BLaER1 treated with 17β-estradiol and CSF1 and Interleukin-3, amounts not matched to agents 10 nM and 100 nM (cell line): ENCODE measurements at regions not wholly inside any gene's neighbourhood (a gene's known extent, or its start where the extent isn't known, plus 50 kb on each side); places are given as distances from the start of the nearest gene placed in this dataset.
A peak's percentile ranks its signal among the peaks of the same experiment; 100 is the strongest.

ENCODE experiments used
- H3K27ac ChIP-seq, 11 experiments: shearing (Covaris generic); formaldehyde crosslinking; 2 replicates each; pipeline ENCODE4 v1.8.1; 2022
- H3K27me3 ChIP-seq, 11 experiments: shearing (Covaris generic); formaldehyde crosslinking; 2 replicates each; pipeline ENCODE4 v1.8.1; 2022
- H3K36me3 ChIP-seq, 11 experiments: shearing (Covaris generic); formaldehyde crosslinking; 2 replicates each; pipeline ENCODE4 v1.8.1; 2022
- H3K4me1 ChIP-seq, 10 experiments: shearing (Covaris generic); formaldehyde crosslinking; 2 replicates each; pipeline ENCODE4 v1.8.1; 2022
- H3K4me2 ChIP-seq, 11 experiments: shearing (Covaris generic); formaldehyde crosslinking; 2 replicates each; pipeline ENCODE4 v1.8.1; 2022
- H3K4me3 ChIP-seq, 10 experiments: shearing (Covaris generic); formaldehyde crosslinking; 2 replicates each; pipeline ENCODE4 v1.8.1; 2022
- H3K9ac ChIP-seq, 11 experiments: shearing (Covaris generic); formaldehyde crosslinking; 2 replicates each; pipeline ENCODE4 v1.8.1; 2022
- H3K9me3 ChIP-seq, 11 experiments: shearing (Covaris generic); formaldehyde crosslinking; replicated peaks in 1 of 11; 2 replicates each; pipeline ENCODE4 v1.8.1; 2022
- H4K20me1 ChIP-seq, 11 experiments: shearing (Covaris generic); formaldehyde crosslinking; 2 replicates each; pipeline ENCODE4 v1.8.1; 2022
- Cebpa-rat ChIP-seq, 11 experiments: shearing (Covaris generic); IDR thresholded peaks; 2 replicates each; pipeline ENCODE4 v1.8.1; 2022

DNA sequence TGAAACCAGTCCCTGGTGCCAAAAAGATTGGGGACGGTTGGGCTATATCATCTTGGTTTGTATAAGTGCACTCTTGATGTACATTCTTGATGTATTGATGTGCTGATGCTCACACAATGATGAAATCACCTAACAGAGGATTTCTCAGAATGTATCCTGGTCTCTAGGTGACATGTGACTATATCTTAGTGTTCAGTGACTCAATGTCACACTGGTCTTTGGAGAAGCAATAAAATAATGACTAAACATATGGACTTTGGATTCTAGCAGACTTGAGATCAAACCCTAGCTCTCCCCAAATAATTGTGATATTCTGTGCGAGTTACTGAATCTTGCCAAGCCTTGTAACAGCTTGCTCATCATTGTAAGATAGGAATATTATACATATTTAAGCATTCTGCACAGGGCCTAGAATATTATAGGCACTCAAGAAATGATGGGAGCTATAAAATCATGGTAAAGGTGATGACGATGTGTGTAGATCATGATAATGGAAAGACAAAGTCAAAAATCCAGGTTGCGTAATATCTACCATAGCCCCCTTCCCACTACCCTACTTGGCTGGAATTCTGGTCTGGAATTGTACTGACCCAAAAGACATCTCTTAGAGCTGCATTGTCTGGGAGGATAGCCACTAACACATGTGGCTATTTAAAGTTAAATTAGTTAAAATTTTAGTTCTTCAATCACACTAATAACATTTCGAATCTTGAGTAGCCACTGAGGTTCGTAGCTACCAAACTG lies 117.6 kb upstream of the PWP1 start:
- H3K27ac ChIP-seq: no peak overlapping the region
- H3K27me3 ChIP-seq: no peaks in the 10 kb centered on the region
- peak in 5 of 11 experiments; percentile 52 to 75 (median 61); a peak in 7 of 22 replicates for TF ChIP-seq Cebpa-rat (IDR thresholded peaks at IDR 0.05)
- peaks cover 0 to 6% (median 0%) of the 10 kb centered on the region in 11 experiments; a peak in 2 of 22 replicates for H4K20me1 ChIP-seq
- peaks cover 0 to 13% (median 0%) of the 10 kb centered on the region in 11 experiments; a peak in 2 of 22 replicates for H3K36me3 ChIP-seq
- H3K4me1 ChIP-seq: peaks cover 0 to 10% (median 2%) of the 10 kb centered on the region in 10 experiments; a peak in 5 of 20 replicates
- H3K9me3 ChIP-seq: 0 out of 22 replicates have a peak, but pooled peaks cover 0 to 5% (median 0%) of the 10 kb centered on the region in 11 experiments
- no peak overlapping the region for H3K4me2 ChIP-seq
- H3K4me3 ChIP-seq: no peak overlapping the region
- no peak overlapping the region for H3K9ac ChIP-seq

DNA sequence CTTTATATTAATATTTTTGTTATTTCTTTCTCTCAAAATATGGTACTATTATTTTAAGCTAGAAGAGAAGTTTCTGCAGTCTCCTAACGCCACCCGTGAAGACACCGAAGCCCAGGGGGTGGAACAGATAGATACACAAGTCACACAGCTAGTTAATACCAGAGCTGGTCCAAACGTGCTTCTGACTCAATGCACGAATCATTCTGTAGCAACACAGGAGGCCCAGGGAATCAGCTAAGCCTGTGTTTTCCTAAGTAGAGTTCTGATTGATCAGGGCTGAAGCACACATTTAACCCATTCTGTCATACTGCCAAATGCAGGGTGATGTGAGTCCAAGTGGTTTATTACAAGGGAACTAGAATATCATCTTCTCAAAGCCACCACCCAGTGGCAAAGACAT lies 116.9 kb upstream of the PWP1 start:
- Histone ChIP-seq H3K4me1 (peaks cover 0 to 9% (median 2%) of the 10 kb centered on the region in 10 experiments; a peak in 5 of 20 replicates), H3K27ac (no peak overlapping the region), H3K4me2 (no peak overlapping the region), H3K9ac (no peak overlapping the region), H3K27me3 (no peaks in the 10 kb centered on the region), H4K20me1 (peaks cover 0 to 6% (median 0%) of the 10 kb centered on the region in 11 experiments; a peak in 2 of 22 replicates), H3K4me3 (no peak overlapping the region), H3K9me3 (0 out of 22 replicates have a peak, but pooled peaks cover 0 to 5% (median 0%) of the 10 kb centered on the region in 11 experiments), H3K36me3 (peaks cover 0 to 13% (median 0%) of the 10 kb centered on the region in 11 experiments; a peak in 2 of 22 replicates)
- no peak for TF ChIP-seq Cebpa-rat (IDR thresholded peaks at IDR 0.05)

DNA sequence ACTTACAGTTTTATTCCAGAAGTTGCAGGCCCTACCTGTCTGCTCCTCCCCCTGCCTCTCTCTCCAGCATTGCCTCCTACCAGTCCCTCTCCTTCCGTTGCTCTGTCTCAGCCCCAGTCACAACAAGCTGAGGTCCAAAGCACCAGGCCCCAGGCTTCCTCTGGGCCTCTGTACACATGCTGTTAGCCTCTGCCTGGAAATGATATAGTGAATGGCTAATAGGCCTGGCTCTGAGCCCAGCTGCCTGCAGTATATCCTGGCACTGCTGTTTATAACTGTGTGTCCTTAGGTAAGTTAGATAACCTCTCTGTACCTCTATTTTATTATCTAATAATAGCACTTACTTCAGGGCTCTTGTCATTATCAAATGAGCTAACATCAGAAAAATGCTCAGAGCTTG lies 114.9 kb upstream of the PWP1 start:
- Histone ChIP-seq H3K4me2 (no peak overlapping the region), H3K9ac (no peak overlapping the region), H3K9me3 (0 out of 22 replicates have a peak, but pooled peaks cover 0 to 5% (median 0%) of the 10 kb centered on the region in 11 experiments), H3K4me1 (peaks cover 0 to 4% (median 0%) of the 10 kb centered on the region in 10 experiments; a peak in 1 of 20 replicates), H3K27me3 (no peaks in the 10 kb centered on the region), H3K4me3 (no peak overlapping the region), H4K20me1 (peaks cover 0 to 4% (median 0%) of the 10 kb centered on the region in 11 experiments; a peak in 1 of 22 replicates), H3K36me3 (peaks cover 0 to 13% (median 0%) of the 10 kb centered on the region in 11 experiments; a peak in 2 of 22 replicates), H3K27ac (no peak overlapping the region)
- TF ChIP-seq Cebpa-rat (IDR thresholded peaks at IDR 0.05): no peak

DNA sequence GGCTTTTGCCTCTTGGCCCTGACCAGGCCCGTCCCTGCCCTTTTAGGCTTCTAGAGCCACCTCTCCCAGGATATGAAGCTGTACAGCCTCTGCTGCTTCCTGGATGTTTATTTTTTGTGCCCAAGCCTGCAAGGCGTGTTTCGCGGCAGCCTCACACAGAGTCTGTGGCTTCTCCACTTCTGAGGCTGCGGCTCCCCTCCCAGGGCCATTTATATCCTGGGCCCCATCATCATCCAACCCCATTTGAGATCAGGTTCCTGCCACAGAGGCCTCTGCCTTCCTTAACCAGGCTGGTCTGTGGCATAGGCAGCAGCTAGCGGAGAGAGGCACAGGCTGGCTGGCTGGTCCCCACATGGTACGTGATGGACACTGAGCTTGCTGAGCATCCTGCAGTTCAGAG lies 114.1 kb upstream of the PWP1 start:
- Histone ChIP-seq H3K4me2 (no peak overlapping the region), H3K36me3 (peaks cover 0 to 13% (median 0%) of the 10 kb centered on the region in 11 experiments; a peak in 2 of 22 replicates), H3K4me1 (no peaks in the 10 kb centered on the region), H3K9ac (no peak overlapping the region), H3K9me3 (0 out of 22 replicates have a peak, but pooled peaks cover 0 to 5% (median 0%) of the 10 kb centered on the region in 11 experiments), H4K20me1 (peaks cover 0 to 4% (median 0%) of the 10 kb centered on the region in 11 experiments; a peak in 1 of 22 replicates), H3K27ac (no peak overlapping the region), H3K4me3 (no peak overlapping the region), H3K27me3 (no peaks in the 10 kb centered on the region)
- no peak for TF ChIP-seq Cebpa-rat (IDR thresholded peaks at IDR 0.05)

DNA sequence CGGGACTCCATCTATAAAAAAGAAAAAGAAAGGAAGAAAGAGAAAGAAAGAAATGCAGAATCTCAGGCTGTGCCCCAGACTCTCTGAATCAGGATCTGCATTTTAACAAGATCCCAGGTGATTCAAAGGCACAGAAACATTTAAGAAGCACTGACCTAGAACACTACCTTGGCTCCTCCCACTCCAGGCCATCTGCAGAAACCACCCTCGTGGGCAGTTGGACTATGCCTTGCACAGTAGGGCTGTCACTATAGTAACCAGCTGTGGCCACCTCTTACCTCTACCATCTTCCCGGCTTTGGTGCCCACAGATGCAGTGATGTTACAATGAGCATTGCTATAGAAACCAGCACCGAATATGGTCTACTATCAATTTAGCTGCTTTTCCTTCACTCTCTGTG lies 110.9 kb upstream of the PWP1 start:
- Histone ChIP-seq H3K36me3 (no peaks in the 10 kb centered on the region), H3K4me2 (no peak overlapping the region), H3K9me3 (no peaks in the 10 kb centered on the region), H3K4me3 (no peak overlapping the region), H3K27ac (no peak overlapping the region), H4K20me1 (peaks cover 0 to 10% (median 0%) of the 10 kb centered on the region in 11 experiments; a peak in 2 of 22 replicates), H3K4me1 (no peaks in the 10 kb centered on the region), H3K27me3 (no peaks in the 10 kb centered on the region), H3K9ac (no peak overlapping the region)
- no peak for TF ChIP-seq Cebpa-rat (IDR thresholded peaks at IDR 0.05)

DNA sequence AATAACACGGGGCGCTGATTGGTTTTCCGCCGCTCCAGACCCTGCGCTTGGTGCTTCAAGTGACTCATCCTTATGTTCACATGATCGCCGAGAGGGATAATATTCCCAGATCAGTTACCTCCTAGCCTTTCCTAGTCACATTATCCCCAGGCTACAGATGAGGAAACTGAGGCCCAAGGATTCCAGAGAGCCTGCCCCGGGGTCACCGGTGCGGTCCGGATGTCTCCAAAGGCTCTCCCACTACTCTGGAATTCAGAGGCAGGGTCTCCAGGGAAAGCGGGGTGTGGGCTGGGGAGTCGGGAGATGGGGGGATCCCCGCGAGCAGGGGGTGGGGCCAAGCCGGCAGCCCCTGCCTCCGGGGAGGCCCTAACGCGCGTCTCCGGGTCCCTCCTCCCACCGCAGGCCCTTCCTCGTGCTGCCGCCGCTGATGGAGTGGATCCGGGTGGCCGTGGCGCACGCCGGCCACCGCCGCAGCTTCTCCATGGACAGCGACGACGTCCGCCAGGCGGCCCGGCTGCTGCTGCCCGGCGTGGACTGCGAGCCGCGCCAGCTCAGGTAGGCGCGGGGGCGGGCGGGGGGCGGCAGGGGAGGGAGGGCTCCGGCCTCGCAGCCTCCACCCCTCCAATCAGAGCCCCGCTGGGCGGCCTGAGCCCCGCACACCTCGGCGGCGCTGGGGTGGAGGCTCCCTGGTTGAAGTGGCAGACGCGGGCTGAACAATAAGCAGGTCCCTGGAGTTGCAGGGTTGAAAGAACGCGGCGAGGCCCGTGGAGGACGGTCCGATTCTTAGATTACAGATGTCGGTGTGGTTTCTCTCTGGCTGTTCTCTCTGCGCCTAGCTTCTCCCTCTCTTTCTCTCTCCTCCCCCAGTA lies 104.6 kb upstream of the PWP1 start:
- no peak for TF ChIP-seq Cebpa-rat (IDR thresholded peaks at IDR 0.05)
- Histone ChIP-seq H3K27me3 (no peaks in the 10 kb centered on the region), H3K4me3 (no peak overlapping the region), H4K20me1 (peaks cover 0 to 13% (median 0%) of the 10 kb centered on the region in 11 experiments; a peak in 3 of 22 replicates), H3K9ac (no peak overlapping the region), H3K4me1 (peaks cover 0 to 8% (median 5%) of the 10 kb centered on the region in 10 experiments; a peak in 5 of 20 replicates), H3K36me3 (peaks cover 0 to under 1% (median 0%) of the 10 kb centered on the region in 11 experiments; a peak in 1 of 22 replicates), H3K4me2 (no peak overlapping the region), H3K27ac (no peak overlapping the region), H3K9me3 (no peaks in the 10 kb centered on the region)

DNA sequence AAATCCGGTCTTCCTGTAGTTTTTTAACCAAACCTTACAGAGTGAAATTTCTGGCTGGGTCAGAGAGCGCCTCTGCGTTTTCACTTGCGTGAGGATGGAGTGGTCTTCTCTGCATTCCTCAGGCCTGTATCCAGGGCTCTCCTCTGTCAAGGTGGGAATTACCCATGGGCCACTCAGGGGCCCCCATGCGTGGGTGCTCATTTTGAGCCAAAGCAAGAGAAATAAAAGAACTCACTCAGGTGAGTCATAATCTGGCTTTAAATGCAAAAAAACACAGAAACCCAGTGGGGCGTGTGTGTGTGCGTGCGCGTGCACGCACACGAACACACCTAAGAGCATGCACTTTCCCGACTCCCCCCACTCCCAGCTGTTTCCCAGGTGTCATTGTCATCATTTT lies 104.0 kb upstream of the PWP1 start:
- Histone ChIP-seq H3K4me1 (peaks cover 0 to 8% (median 5%) of the 10 kb centered on the region in 10 experiments; a peak in 5 of 20 replicates), H3K4me2 (no peak overlapping the region), H3K27me3 (no peaks in the 10 kb centered on the region), H3K9ac (no peak overlapping the region), H3K9me3 (no peaks in the 10 kb centered on the region), H3K4me3 (no peak overlapping the region), H3K27ac (no peak overlapping the region), H3K36me3 (peaks cover 0 to 7% (median 0%) of the 10 kb centered on the region in 11 experiments; a peak in 2 of 22 replicates), H4K20me1 (peaks cover 0 to 13% (median 0%) of the 10 kb centered on the region in 11 experiments; a peak in 3 of 22 replicates)
- TF ChIP-seq Cebpa-rat (IDR thresholded peaks at IDR 0.05): no peak

DNA sequence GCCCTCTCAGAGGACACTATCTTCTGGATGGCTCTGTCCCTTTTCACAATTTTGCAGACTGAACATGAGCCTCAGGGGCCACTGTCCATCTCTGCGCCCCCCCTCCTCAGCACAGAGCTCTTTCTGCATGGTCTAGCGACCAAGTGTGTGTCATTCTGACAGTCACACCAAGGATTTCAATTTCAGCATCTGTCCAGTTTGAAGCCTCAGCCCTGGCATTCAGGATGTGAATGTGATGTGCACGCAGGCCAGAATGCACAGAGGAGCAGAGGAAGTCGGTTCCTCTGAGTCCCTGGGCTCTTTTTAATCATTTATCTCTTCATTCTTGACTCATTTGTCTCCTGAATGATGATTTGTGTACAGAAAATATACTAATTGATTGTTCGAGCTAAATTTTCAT lies 102.0 kb upstream of the PWP1 start:
- H3K9me3 ChIP-seq: peaks cover 0 to 11% (median 5%) of the 10 kb centered on the region in 11 experiments; a peak in 8 of 22 replicates
- H3K27me3 ChIP-seq: no peaks in the 10 kb centered on the region
- H3K4me1 ChIP-seq: peaks cover 0 to 8% (median 5%) of the 10 kb centered on the region in 10 experiments; a peak in 5 of 20 replicates
- H3K4me2 ChIP-seq: no peak overlapping the region; a peak in 1 of 22 replicates
- TF ChIP-seq Cebpa-rat (IDR thresholded peaks at IDR 0.05): no peak
- H3K27ac ChIP-seq: no peak overlapping the region
- peaks cover 0 to 9% (median 0%) of the 10 kb centered on the region in 11 experiments; a peak in 3 of 22 replicates for H3K36me3 ChIP-seq
- H3K4me3 ChIP-seq: no peak overlapping the region
- H3K9ac ChIP-seq: no peak overlapping the region
- H4K20me1 ChIP-seq: peaks cover 0 to 13% (median 0%) of the 10 kb centered on the region in 11 experiments; a peak in 3 of 22 replicates
